ENCODE measurements at regions not wholly inside any gene's neighbourhood (a gene's known extent, or its start where the extent isn't known, plus 50 kb on each side); places are given as distances from the start of the nearest gene placed in this dataset.
"Not testable (repeated sequence)": the region's sequence is repeated elsewhere in the genome, so short reads cannot be mapped to it uniquely, and the experiment has no call there.

GRCh38 chr7:155932324-155932723 lies 120.1 kb upstream of the SHH start:
- DNase-seq; intact Hi-C loops (cut with DNase I): not testable (repeated sequence)

GRCh38 chr7:155931396-155932085 lies 119.3 kb upstream of the SHH start:
- peak in 2 of 42 donors; percentile 15 to 19 for DNase-seq
- intact Hi-C loops (cut with DNase I): no loop called here

GRCh38 chr7:155930527-155930926 lies 118.3 kb upstream of the SHH start:
- intact Hi-C loops (cut with DNase I): no loop called here
- DNase-seq: peak in 2 of 42 donors; percentile 5 to 6

- intact Hi-C loops (cut with DNase I): no loop called here
These were observed 117.8 kb upstream of the SHH start for GRCh38 chr7:155930061-155930460.

GRCh38 chr7:155928583-155928982 lies 116.3 kb upstream of the SHH start:
- DNase-seq: peak in 2 of 42 donors; percentile 11 to 40
- intact Hi-C loops (cut with DNase I): no loop called here

More at GRCh38 chr7:155930061-155930460, 117.8 kb upstream of the SHH start:
- peak in 3 of 42 donors; percentile 11 to 41 (median 34) for DNase-seq

- no peak for DNase-seq
- intact Hi-C loops (cut with DNase I): no loop called here
These were observed 115.6 kb upstream of the SHH start for GRCh38 chr7:155927905-155928304.

- intact Hi-C loops (cut with DNase I): no loop called here
- peak in 2 of 42 donors; percentile 3 to 16 for DNase-seq
These were observed 113.4 kb upstream of the SHH start for GRCh38 chr7:155925682-155926081.

GRCh38 chr7:155922067-155922816 lies 110.0 kb upstream of the SHH start:
- peak in 1 of 42 donors; percentile 33 for DNase-seq

GRCh38 chr7:155921804-155922066 lies 109.5 kb upstream of the SHH start:
- intact Hi-C loops (cut with DNase I): no loop called here
- no peak for DNase-seq

More at GRCh38 chr7:155922067-155922816, 110.0 kb upstream of the SHH start:
- intact Hi-C loops (cut with DNase I): no loop called here

- peak in 1 of 42 donors; percentile 22 for DNase-seq
- intact Hi-C loops (cut with DNase I): no loop called here
These were observed 109.0 kb upstream of the SHH start for GRCh38 chr7:155921086-155921803.

GRCh38 chr7:155920068-155920461 lies 107.8 kb upstream of the SHH start:
- intact Hi-C loops (cut with DNase I): no loop called here
- peak in 1 of 42 donors; percentile 34 for DNase-seq

GRCh38 chr7:155919391-155920067 lies 107.3 kb upstream of the SHH start:
- intact Hi-C loops (cut with DNase I): no loop called here
- DNase-seq: peak in 1 of 42 donors; percentile 22

GRCh38 chr7:155918720-155919390 lies 106.6 kb upstream of the SHH start:
- DNase-seq: peak in 1 of 42 donors; percentile 34
- intact Hi-C loops (cut with DNase I): no loop called here

GRCh38 chr7:155917836-155918430 lies 105.7 kb upstream of the SHH start:
- DNase-seq: peak in 1 of 42 donors; percentile 15
- intact Hi-C loops (cut with DNase I): no loop called here

- intact Hi-C loops (cut with DNase I): no loop called here
- peak in 1 of 42 donors; percentile 15 for DNase-seq
These were observed 104.8 kb upstream of the SHH start for GRCh38 chr7:155916926-155917655.

- intact Hi-C loops (cut with DNase I): no loop called here
These were observed 102.1 kb upstream of the SHH start for GRCh38 chr7:155914341-155914740.

GRCh38 chr7:155913719-155914118 lies 101.5 kb upstream of the SHH start:
- intact Hi-C loops (cut with DNase I): no loop called here
- peak in 1 of 42 donors; percentile 2 for DNase-seq

More at GRCh38 chr7:155914341-155914740, 102.1 kb upstream of the SHH start:
- DNase-seq: no peak

GRCh38 chr7:155913291-155913690 lies 101.0 kb upstream of the SHH start:
- DNase-seq: peak in 1 of 42 donors; percentile 12
- intact Hi-C loops (cut with DNase I): no loop called here

Measured in head of caudate nucleus (tissue), 42 donors.